ENCODE measurements at regions not wholly inside any gene's neighbourhood (a gene's known extent, or its start where the extent isn't known, plus 50 kb on each side); places are given as distances from the start of the nearest gene placed in this dataset.

DNA sequence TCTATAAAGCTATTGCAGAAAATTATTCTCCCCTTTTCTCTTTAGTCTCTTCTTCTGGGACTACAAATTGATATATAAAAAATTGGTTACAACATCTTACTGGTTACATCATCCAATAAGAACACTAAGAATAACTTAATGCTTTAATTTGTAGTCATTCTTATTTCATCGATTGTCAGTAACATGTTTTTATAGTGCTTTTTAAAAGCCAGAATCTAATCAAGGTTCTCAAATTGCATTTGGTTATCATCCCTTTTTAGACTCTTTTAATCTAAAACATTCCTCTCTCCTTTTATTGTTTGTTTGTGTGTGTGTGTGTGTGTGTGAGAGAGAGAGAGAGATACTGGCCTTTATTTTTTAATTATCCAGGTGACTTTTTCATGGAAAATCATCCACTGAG is 377.1 kb upstream of the MEIS1 start:
- no peak for DNase-seq (ENCODE audit: low read depth)
- TF ChIP-seq MYC (IDR thresholded peaks at IDR 0.05; ENCODE audit: low read depth, low read length) = no peak
- no peak for TF ChIP-seq POLR2A (IDR thresholded peaks at IDR 0.05; ENCODE audit: extremely low read depth, insufficient read length)
- TF ChIP-seq, protein P1, sequence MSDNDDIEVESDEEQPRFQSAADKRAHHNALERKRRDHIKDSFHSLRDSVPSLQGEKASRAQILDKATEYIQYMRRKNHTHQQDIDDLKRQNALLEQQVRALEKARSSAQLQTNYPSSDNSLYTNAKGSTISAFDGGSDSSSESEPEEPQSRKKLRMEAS (IDR thresholded peaks at IDR 0.05; ENCODE audit: low read depth, low read length) = no peak
- TF ChIP-seq, protein P2, sequence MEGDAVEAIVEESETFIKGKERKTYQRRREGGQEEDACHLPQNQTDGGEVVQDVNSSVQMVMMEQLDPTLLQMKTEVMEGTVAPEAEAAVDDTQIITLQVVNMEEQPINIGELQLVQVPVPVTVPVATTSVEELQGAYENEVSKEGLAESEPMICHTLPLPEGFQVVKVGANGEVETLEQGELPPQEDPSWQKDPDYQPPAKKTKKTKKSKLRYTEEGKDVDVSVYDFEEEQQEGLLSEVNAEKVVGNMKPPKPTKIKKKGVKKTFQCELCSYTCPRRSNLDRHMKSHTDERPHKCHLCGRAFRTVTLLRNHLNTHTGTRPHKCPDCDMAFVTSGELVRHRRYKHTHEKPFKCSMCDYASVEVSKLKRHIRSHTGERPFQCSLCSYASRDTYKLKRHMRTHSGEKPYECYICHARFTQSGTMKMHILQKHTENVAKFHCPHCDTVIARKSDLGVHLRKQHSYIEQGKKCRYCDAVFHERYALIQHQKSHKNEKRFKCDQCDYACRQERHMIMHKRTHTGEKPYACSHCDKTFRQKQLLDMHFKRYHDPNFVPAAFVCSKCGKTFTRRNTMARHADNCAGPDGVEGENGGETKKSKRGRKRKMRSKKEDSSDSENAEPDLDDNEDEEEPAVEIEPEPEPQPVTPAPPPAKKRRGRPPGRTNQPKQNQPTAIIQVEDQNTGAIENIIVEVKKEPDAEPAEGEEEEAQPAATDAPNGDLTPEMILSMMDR (IDR thresholded peaks at IDR 0.05; ENCODE audit: low read depth, low read length) = no peak
- H3K4me3 ChIP-seq (ENCODE audit: low read depth, low read length) = no peak overlapping the region

DNA sequence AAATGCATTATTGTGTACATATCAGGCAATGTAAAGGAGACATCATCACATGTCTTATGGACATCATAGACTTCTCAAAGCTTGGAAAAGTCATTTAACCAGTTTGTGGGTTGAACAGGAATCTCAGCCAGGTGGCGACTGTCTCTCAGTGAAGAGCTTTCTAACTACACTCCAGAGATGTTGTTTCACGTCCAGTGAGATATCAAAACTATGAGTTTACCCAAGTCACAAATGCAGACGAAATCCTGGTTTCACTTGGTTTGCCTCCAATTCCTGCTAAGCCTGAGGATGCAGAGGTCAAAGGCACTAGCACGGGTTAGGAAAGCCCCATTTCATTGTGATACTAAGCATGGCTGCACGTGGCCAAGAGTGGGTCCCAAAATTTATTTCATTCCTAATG is 384.5 kb upstream of the MEIS1 start:
- TF ChIP-seq POLR2A (IDR thresholded peaks at IDR 0.05; ENCODE audit: extremely low read depth, insufficient read length) (no peak), MYC (IDR thresholded peaks at IDR 0.05; ENCODE audit: low read depth, low read length) (no peak)
- TF ChIP-seq, protein P1 (IDR thresholded peaks at IDR 0.05; ENCODE audit: low read depth, low read length) = no peak
- TF ChIP-seq, protein P2 (IDR thresholded peaks at IDR 0.05; ENCODE audit: low read depth, low read length) = no peak
- DNase-seq (ENCODE audit: low read depth) = no peak
- H3K4me3 ChIP-seq (ENCODE audit: low read depth, low read length) = no peak overlapping the region

DNA sequence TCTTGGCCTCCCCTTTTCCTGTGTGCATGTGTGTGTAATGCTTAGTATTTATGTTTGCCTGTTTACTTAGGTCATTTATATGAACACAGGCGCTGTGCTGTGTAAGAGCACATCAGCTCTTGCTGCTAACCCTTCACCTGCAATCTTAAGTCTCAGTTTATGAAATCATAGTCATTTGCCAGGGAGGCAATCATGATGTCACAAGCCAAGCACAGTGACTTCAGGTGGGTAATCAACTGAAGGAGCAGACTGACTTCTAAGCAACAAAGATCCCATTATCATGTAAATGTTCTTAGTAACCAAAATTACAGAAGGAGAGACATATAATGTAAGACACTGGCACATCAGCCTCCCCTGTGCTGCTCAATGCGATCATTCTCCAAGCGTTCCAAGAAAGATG is 386.3 kb upstream of the MEIS1 start:
- no peak overlapping the region for H3K4me3 ChIP-seq (ENCODE audit: low read depth, low read length)
- TF ChIP-seq MYC (IDR thresholded peaks at IDR 0.05; ENCODE audit: low read depth, low read length) (no peak), POLR2A (IDR thresholded peaks at IDR 0.05; ENCODE audit: extremely low read depth, insufficient read length) (no peak)
- TF ChIP-seq, protein P2 (IDR thresholded peaks at IDR 0.05; ENCODE audit: low read depth, low read length) = no peak
- TF ChIP-seq, protein P1 (IDR thresholded peaks at IDR 0.05; ENCODE audit: low read depth, low read length) = no peak
- DNase-seq (ENCODE audit: low read depth) = no peak

DNA sequence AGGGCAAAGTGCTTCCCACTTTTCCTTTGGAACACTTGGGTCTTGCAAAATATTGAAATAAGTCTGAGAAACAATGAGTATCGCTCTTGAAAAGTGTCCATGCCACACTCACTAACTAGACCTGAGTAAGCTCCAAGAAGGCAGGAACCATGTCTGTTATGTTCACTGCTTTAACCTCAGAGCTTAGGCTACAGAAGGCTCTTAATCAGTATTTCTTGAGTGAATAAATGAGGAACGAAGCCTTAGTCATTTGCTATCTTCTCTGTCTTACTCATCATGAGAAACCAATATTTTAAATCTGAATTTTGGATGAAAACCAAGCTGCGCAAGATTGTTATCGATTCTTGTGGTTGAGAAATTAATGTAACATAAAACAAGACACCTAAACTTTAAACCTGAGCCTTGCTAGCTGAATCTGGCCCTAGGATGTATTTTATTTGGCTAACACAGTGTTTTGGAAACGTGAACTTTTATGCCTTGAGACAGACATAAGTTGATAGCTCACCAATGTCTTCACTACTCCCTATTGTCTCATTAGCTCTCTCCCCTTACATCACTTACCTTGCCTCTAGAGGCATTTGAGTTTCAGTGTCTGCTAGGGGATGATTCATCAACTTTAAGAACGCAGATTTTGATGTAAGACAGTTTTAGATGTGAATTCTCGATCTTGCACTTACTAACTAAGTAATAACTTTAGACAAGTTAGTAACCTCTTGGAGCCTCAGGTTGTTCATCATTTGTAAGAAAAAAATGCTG is 392.8 kb upstream of the MEIS1 start:
- TF ChIP-seq MYC (IDR thresholded peaks at IDR 0.05; ENCODE audit: low read depth, low read length) (no peak), POLR2A (IDR thresholded peaks at IDR 0.05; ENCODE audit: extremely low read depth, insufficient read length) (no peak)
- TF ChIP-seq, protein P2 (IDR thresholded peaks at IDR 0.05; ENCODE audit: low read depth, low read length) = no peak
- TF ChIP-seq, protein P1 (IDR thresholded peaks at IDR 0.05; ENCODE audit: low read depth, low read length) = no peak
- no peak overlapping the region for H3K4me3 ChIP-seq (ENCODE audit: low read depth, low read length)
- DNase-seq (ENCODE audit: low read depth) = no peak

DNA sequence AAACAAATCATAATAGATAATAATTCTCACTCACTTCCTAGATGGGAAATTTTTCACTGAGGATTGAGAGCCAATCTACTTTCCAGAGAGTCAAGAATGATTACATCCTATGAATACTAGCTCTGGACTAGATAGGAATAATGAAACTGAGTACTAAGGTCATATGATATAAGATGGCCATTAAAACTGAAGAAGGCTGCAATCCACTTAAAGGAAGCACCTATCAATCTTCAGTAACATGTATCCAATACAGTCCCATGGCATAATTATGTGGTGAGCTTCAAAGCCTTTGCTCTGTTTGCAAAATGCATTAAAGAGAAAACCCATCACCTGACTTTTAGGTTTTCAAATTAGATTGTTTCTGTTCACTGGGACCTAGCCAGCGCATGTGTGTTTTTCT is 398.0 kb upstream of the MEIS1 start:
- TF ChIP-seq POLR2A (IDR thresholded peaks at IDR 0.05; ENCODE audit: extremely low read depth, insufficient read length) = no peak
- TF ChIP-seq MYC (IDR thresholded peaks at IDR 0.05; ENCODE audit: low read depth, low read length) = no peak
- TF ChIP-seq, protein P1 (IDR thresholded peaks at IDR 0.05; ENCODE audit: low read depth, low read length) = no peak
- TF ChIP-seq, protein P2 (IDR thresholded peaks at IDR 0.05; ENCODE audit: low read depth, low read length) = no peak
- no peak overlapping the region for H3K4me3 ChIP-seq (ENCODE audit: low read depth, low read length)
- DNase-seq (ENCODE audit: low read depth) = no peak

Data from NB4 (cell line).